ENCODE measurements at regions not wholly inside any gene's neighbourhood (a gene's known extent, or its start where the extent isn't known, plus 50 kb on each side); places are given as distances from the start of the nearest gene placed in this dataset.

DNA sequence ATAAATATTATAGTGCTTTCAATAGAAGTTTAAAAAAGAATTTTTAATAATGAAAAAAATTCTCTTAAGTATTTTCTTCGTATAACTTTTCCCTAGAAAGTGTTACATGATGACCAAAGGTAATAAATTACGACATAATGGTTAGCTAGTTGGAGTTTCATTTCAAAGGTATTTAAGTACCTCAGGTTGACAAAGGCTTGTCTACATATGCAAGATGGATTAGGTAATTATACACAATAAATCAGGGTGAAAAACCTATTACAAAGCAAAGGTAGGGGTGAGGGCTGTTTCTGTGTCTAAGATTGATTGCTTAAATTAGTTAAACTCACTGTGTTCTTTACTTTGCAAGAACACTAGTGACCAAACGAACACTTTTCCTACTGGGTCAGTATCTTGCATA lies 508.5 kb upstream of the FAT1 start:
- TF ChIP-seq, protein P1, sequence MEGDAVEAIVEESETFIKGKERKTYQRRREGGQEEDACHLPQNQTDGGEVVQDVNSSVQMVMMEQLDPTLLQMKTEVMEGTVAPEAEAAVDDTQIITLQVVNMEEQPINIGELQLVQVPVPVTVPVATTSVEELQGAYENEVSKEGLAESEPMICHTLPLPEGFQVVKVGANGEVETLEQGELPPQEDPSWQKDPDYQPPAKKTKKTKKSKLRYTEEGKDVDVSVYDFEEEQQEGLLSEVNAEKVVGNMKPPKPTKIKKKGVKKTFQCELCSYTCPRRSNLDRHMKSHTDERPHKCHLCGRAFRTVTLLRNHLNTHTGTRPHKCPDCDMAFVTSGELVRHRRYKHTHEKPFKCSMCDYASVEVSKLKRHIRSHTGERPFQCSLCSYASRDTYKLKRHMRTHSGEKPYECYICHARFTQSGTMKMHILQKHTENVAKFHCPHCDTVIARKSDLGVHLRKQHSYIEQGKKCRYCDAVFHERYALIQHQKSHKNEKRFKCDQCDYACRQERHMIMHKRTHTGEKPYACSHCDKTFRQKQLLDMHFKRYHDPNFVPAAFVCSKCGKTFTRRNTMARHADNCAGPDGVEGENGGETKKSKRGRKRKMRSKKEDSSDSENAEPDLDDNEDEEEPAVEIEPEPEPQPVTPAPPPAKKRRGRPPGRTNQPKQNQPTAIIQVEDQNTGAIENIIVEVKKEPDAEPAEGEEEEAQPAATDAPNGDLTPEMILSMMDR (IDR thresholded peaks at IDR 0.05; ENCODE audit: low read depth, low read length, missing control alignments): no peak
- DNase-seq (ENCODE audit: extremely low read depth, low read depth): no peak

DNA sequence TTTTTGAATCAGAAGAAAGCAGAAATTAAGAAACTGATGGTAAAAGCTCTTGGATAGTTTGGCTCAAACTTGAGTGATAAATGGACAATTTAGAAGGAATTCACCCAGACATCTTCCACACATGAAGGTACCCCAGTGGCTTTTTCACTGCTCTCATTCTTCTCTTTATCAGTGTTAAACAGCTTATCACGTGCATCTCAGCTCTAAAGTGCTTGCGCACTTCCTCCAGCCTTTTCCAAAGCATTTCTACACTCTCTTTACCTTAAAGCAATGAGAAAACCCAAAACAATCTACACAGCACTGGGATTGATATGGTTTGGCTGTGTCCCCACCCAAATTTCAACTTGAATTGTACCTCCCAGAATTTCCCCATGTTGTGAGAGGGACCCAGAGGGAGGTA lies 509.1 kb upstream of the FAT1 start:
- TF ChIP-seq, protein P1 (IDR thresholded peaks at IDR 0.05; ENCODE audit: low read depth, low read length, missing control alignments): no peak

More for the DNA sequence above, 508.5 kb upstream of the FAT1 start:
- H3K4me3 ChIP-seq (replicated peaks; ENCODE audit: low read depth, low read length): no peak overlapping the region

DNA sequence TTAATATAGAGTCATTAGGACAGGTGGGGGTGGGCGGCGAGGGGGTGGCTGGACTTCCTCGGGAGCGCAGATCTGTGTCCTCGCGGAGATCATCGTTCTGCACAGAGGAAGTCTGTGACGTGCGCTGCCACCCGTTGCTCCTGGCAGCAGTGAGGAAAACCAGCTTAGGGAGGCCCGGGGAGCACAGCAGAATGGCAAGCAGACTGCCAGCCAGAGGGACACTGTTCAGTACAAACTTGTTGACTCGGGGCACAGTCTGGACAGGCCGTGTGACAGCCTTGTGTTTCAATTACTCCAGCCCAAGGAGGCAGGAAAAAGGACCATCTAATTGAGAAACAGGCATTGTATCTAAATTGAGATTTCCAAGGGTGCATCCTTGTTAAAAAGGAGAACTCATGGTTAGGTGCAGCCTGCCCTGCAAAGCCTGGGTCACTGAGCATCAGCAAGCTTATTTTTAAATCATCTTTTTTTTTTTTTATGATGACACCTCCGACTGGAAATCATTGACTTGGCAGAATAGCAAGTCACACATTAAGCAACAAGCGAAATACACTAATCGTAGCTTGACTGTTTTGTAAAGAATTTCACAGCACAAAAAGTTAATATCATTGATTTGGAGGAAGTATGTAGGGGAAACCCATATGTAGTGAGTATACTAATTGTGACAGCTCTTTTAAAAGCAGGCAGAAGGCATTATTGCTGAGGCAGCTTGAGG lies 512.0 kb upstream of the FAT1 start:
- TF ChIP-seq, protein P1 (IDR thresholded peaks at IDR 0.05; ENCODE audit: low read depth, low read length, missing control alignments): no peak
- DNase-seq (ENCODE audit: extremely low read depth, low read depth): no peak

More for the DNA sequence above, 509.1 kb upstream of the FAT1 start:
- no peak overlapping the region for H3K4me3 ChIP-seq (replicated peaks; ENCODE audit: low read depth, low read length)
- DNase-seq (ENCODE audit: extremely low read depth, low read depth): no peak

DNA sequence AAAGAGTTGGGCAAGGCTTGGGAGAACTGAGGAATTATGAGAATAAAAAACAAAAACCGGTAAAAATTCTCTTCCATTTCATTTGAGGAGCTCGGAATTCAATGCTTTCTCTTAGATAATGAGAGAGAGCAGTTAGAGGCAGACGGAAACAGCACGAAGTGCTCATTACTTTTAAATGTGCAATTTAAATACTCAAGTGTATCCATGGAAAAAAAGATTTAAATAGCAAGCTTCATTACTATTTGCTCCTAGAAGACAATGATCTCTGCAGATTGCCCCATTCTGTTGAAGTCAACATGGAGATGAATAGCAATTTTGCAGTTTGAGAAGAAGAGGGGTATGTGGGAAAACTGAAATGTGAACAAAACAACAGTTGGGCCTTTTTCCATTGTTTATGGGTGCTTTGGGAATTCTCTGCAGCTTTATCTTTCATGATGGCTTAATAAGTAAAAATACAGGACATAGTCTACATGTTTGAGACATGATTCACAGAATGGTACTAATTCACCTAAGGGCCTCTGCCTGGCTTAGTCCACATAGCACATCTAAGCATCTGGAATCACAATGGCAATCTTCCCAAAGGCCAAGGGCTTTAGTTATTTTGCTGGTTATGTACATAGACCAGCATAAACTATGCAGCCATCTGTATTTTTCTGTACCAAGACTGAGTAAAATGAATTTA lies 512.7 kb upstream of the FAT1 start:
- peak; percentile 92 for DNase-seq (ENCODE audit: extremely low read depth, low read depth)
- TF ChIP-seq, protein P1 (IDR thresholded peaks at IDR 0.05; ENCODE audit: low read depth, low read length, missing control alignments): no peak
- no peak overlapping the region for H3K4me3 ChIP-seq (replicated peaks; ENCODE audit: low read depth, low read length)

More for the DNA sequence above, 512.0 kb upstream of the FAT1 start:
- no peak overlapping the region for H3K4me3 ChIP-seq (replicated peaks; ENCODE audit: low read depth, low read length)

DNA sequence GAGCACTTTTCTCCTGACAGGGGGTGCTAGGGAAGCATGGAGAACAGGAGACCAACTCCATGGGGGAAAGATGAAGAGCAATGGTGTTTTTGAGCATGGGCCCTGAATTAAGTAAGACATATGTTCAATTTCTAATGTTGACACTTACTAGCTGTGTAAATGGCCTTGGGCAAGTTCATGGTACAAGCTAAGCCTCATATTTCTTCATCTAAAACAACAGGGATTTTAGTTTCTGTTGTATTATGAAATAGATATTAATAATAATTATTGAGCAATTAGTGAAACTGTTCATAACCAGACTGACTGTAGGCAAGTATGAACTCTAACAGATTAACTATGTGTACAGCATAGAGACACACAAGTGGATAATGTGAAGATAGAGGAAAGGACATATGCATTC lies 515.0 kb upstream of the FAT1 start:
- TF ChIP-seq, protein P1 (IDR thresholded peaks at IDR 0.05; ENCODE audit: low read depth, low read length, missing control alignments): no peak
- DNase-seq (ENCODE audit: extremely low read depth, low read depth): no peak
- no peak overlapping the region for H3K4me3 ChIP-seq (replicated peaks; ENCODE audit: low read depth, low read length)

DNA sequence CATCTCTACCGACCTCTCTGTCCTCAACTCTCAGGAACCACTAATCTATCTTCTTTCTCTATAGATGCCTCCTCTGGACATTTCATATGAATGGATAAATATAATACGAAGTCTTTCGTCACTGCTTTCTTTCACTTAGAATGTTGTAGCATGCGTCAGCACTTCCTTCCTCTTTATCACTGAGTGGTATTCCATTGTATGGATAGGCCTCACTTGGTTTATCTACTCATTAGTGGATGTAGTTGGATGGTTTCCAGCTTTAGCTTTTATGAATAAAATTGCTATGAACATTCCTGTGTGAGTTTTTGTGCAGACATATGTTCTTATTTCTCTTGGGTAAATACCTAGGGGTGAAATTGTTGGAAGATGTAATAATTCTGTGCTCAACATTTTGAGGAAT lies 528.2 kb upstream of the FAT1 start:
- no peak overlapping the region for H3K4me3 ChIP-seq (replicated peaks; ENCODE audit: low read depth, low read length)
- DNase-seq (ENCODE audit: extremely low read depth, low read depth): no peak
- TF ChIP-seq, protein P1 (IDR thresholded peaks at IDR 0.05; ENCODE audit: low read depth, low read length, missing control alignments): no peak
